ENCODE measurements at regions not wholly inside any gene's neighbourhood (a gene's known extent, or its start where the extent isn't known, plus 50 kb on each side); places are given as distances from the start of the nearest gene placed in this dataset.

GRCh38 chr5:124383693-124384092 lies 362.7 kb downstream of the ZNF608 start:
- TF ChIP-seq, protein P1, sequence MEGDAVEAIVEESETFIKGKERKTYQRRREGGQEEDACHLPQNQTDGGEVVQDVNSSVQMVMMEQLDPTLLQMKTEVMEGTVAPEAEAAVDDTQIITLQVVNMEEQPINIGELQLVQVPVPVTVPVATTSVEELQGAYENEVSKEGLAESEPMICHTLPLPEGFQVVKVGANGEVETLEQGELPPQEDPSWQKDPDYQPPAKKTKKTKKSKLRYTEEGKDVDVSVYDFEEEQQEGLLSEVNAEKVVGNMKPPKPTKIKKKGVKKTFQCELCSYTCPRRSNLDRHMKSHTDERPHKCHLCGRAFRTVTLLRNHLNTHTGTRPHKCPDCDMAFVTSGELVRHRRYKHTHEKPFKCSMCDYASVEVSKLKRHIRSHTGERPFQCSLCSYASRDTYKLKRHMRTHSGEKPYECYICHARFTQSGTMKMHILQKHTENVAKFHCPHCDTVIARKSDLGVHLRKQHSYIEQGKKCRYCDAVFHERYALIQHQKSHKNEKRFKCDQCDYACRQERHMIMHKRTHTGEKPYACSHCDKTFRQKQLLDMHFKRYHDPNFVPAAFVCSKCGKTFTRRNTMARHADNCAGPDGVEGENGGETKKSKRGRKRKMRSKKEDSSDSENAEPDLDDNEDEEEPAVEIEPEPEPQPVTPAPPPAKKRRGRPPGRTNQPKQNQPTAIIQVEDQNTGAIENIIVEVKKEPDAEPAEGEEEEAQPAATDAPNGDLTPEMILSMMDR (IDR thresholded peaks at IDR 0.05; ENCODE audit: low read depth, low read length, missing control alignments), result no peak

DNA sequence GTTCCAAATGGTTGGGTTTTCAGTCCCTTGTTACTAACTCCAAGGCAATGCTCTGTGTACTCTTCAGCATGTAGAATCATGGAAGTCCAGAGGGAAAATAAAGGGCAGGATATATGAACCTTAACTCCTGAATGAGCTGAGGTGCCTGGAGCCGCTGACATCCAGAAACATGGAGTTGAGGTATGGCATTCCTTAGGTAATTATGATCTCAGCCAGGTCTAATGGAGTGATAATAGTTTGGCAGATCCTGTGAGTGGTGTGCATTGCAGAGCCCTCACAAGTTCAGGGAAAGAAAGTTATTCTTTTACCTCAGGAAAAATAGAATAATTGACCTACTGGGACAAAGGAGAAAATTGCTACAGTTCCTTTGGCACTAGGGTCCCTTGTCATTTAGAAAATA lies 369.1 kb downstream of the ZNF608 start:
- in situ Hi-C loops (cut with HindIII; ENCODE audit: low pct_ligation_motif_present, low sequenced_read_pairs), result no loop called here
- no peaks in the 10 kb centered on the region for H3K27me3 ChIP-seq (replicated peaks)

More at GRCh38 chr5:124383693-124384092, 362.7 kb downstream of the ZNF608 start:
- Histone ChIP-seq H3K4me3 (ENCODE audit: low read depth, low read length) (no peak overlapping the region), H3K27me3 (replicated peaks) (no peaks in the 10 kb centered on the region), H3K27ac (no peak overlapping the region), H3K36me3 (replicated peaks) (no peaks in the 10 kb centered on the region)
- in situ Hi-C loops (cut with HindIII; ENCODE audit: low pct_ligation_motif_present, low sequenced_read_pairs), result no loop called here
- DNase-seq, result no peak

GRCh38 chr5:124373883-124374282 lies 372.6 kb downstream of the ZNF608 start:
- TF ChIP-seq, protein P1 (IDR thresholded peaks at IDR 0.05; ENCODE audit: low read depth, low read length, missing control alignments), result no peak
- in situ Hi-C loops (cut with HindIII; ENCODE audit: low pct_ligation_motif_present, low sequenced_read_pairs), result no loop called here
- DNase-seq, result no peak
- Histone ChIP-seq H3K4me3 (ENCODE audit: low read depth, low read length) (no peak overlapping the region), H3K27me3 (replicated peaks) (no peaks in the 10 kb centered on the region), H3K36me3 (replicated peaks) (no peaks in the 10 kb centered on the region), H3K27ac (no peak overlapping the region)

More for the DNA sequence above, 369.1 kb downstream of the ZNF608 start:
- DNase-seq, result no peak
- H3K36me3 ChIP-seq (replicated peaks), result no peaks in the 10 kb centered on the region
- H3K27ac ChIP-seq, result no peak overlapping the region
- no peak overlapping the region for H3K4me3 ChIP-seq (ENCODE audit: low read depth, low read length)
- TF ChIP-seq, protein P1 (IDR thresholded peaks at IDR 0.05; ENCODE audit: low read depth, low read length, missing control alignments), result no peak

- Histone ChIP-seq H3K4me3 (ENCODE audit: low read depth, low read length) (no peak overlapping the region), H3K27ac (no peak overlapping the region), H3K36me3 (replicated peaks) (no peaks in the 10 kb centered on the region), H3K27me3 (replicated peaks) (no peaks in the 10 kb centered on the region)
- no peak for DNase-seq
- TF ChIP-seq, protein P1 (IDR thresholded peaks at IDR 0.05; ENCODE audit: low read depth, low read length, missing control alignments), result no peak
- in situ Hi-C loops (cut with HindIII; ENCODE audit: low pct_ligation_motif_present, low sequenced_read_pairs), result no loop called here
Measured at GRCh38 chr5:124372457-124372856, 374.0 kb downstream of the ZNF608 start.

GRCh38 chr5:124371111-124371706 lies 375.2 kb downstream of the ZNF608 start:
- Histone ChIP-seq H3K36me3 (replicated peaks) (no peaks in the 10 kb centered on the region), H3K27ac (no peak overlapping the region), H3K4me3 (ENCODE audit: low read depth, low read length) (no peak overlapping the region), H3K27me3 (replicated peaks) (no peaks in the 10 kb centered on the region)
- TF ChIP-seq, protein P1 (IDR thresholded peaks at IDR 0.05; ENCODE audit: low read depth, low read length, missing control alignments), result no peak
- in situ Hi-C loops (cut with HindIII; ENCODE audit: low pct_ligation_motif_present, low sequenced_read_pairs), result no loop called here
- DNase-seq, result no peak

DNA sequence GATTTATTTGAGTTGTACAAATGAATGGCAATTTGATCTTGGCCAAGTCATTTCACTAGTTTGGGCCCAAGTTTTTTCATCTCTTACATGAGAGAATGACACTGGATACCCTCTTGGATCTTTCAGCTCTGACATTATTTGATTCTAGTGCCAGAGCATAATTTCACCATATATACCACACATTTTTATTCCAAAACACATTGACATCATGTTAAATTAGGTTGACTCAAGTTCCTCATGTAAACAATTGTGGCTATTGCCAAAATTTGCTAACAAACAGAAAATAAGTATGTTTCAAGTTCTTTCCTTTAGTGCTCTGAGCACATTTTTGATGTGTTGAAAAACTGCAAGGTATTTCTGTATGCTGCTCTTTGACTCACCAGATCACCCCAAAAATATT lies 375.8 kb downstream of the ZNF608 start:
- in situ Hi-C loops (cut with HindIII; ENCODE audit: low pct_ligation_motif_present, low sequenced_read_pairs), result no loop called here

More for the DNA sequence above, 375.8 kb downstream of the ZNF608 start:
- Histone ChIP-seq H3K27me3 (replicated peaks) (no peaks in the 10 kb centered on the region), H3K36me3 (replicated peaks) (no peaks in the 10 kb centered on the region), H3K4me3 (ENCODE audit: low read depth, low read length) (no peak overlapping the region), H3K27ac (no peak overlapping the region)
- TF ChIP-seq, protein P1 (IDR thresholded peaks at IDR 0.05; ENCODE audit: low read depth, low read length, missing control alignments), result no peak
- DNase-seq, result no peak
